Immature natural killer cell (primary cell): ENCODE measurements at regions not wholly inside any gene's neighbourhood (a gene's known extent, or its start where the extent isn't known, plus 50 kb on each side); places are given as distances from the start of the nearest gene placed in this dataset.

Experiments used
- DNase-seq, 3 donors: peaks; one replicate each; pipeline ENCODE4 v3.0.0; 2022; ENCODE audit warnings: mixed read lengths in 1 of 3
- H3K27ac Mint-ChIP-seq, 6 donors: one replicate each; pipeline ENCODE4 v1.8.0; 2020; ENCODE audit warnings: mixed read lengths in 6 of 6, mild to moderate bottlenecking in 5 of 6, inconsistent platforms in 4 of 6, moderate library complexity in 3 of 6
- H3K27me3 Mint-ChIP-seq, 3 donors: one replicate each; pipeline ENCODE4 v1.8.0; 2020 to 2021; ENCODE audit warnings: low read depth in 3 of 3, mild to moderate bottlenecking in 3 of 3, mixed read lengths in 3 of 3, moderate library complexity in 3 of 3, inconsistent platforms in 1 of 3
- H3K36me3 Mint-ChIP-seq, 3 donors: one replicate each; pipeline ENCODE4 v1.8.0; 2020; ENCODE audit warnings: mixed read lengths in 3 of 3, inconsistent platforms in 2 of 3, mild to moderate bottlenecking in 2 of 3
- H3K4me1 Mint-ChIP-seq, 2 donors: one replicate each; pipeline ENCODE4 v1.8.0; 2020; ENCODE audit warnings: inconsistent platforms in 2 of 2, mild to moderate bottlenecking in 2 of 2, mixed read lengths in 2 of 2, moderate library complexity in 1 of 2
- H3K4me3 Mint-ChIP-seq, 5 donors: one replicate each; pipeline ENCODE4 v1.8.0; 2020; ENCODE audit warnings: mild to moderate bottlenecking in 5 of 5, mixed read lengths in 5 of 5, inconsistent platforms in 3 of 5, moderate library complexity in 3 of 5
- H3K9me3 Mint-ChIP-seq, 6 donors: one replicate each; pipeline ENCODE4 v1.8.0; 2020; ENCODE audit warnings: mild to moderate bottlenecking in 6 of 6, mixed read lengths in 6 of 6, inconsistent platforms in 4 of 6, moderate library complexity in 3 of 6

- Mint-ChIP-seq H3K4me1 (no peaks in the 10 kb centered on the region), H3K27me3 (peaks cover 0 to 9% (median 2%) of the 10 kb centered on the region in 3 donors), H3K9me3 (peaks cover 0 to 11% (median 0%) of the 10 kb centered on the region in 6 donors), H3K36me3 (no peaks in the 10 kb centered on the region), H3K4me3 (no peak overlapping the region), H3K27ac (no peak overlapping the region)
- no peak for DNase-seq
Measured at GRCh38 chr5:68919988-68920490, 173.8 kb upstream of the SLC30A5 start.

- Mint-ChIP-seq H3K27me3 (peaks cover 0 to 9% (median 2%) of the 10 kb centered on the region in 3 donors), H3K27ac (no peak overlapping the region), H3K4me3 (no peak overlapping the region), H3K4me1 (no peaks in the 10 kb centered on the region), H3K9me3 (peaks cover 0 to 11% (median 0%) of the 10 kb centered on the region in 6 donors), H3K36me3 (no peaks in the 10 kb centered on the region)
- DNase-seq: no peak
Measured at GRCh38 chr5:68920888-68921287, 172.9 kb upstream of the SLC30A5 start.

GRCh38 chr5:68922172-68922987, 171.4 kb upstream of the SLC30A5 start:
- no peaks in the 10 kb centered on the region for H3K36me3 Mint-ChIP-seq
- no peak overlapping the region for H3K4me3 Mint-ChIP-seq
- H3K9me3 Mint-ChIP-seq: peaks cover 0 to 9% (median 0%) of the 10 kb centered on the region in 6 donors
- peaks cover 0 to 4% (median 2%) of the 10 kb centered on the region in 3 donors for H3K27me3 Mint-ChIP-seq
- no peak for DNase-seq
- H3K27ac Mint-ChIP-seq: no peak overlapping the region
- no peaks in the 10 kb centered on the region for H3K4me1 Mint-ChIP-seq

GRCh38 chr5:68924481-68925145, 169.2 kb upstream of the SLC30A5 start:
- DNase-seq: no peak
- no peaks in the 10 kb centered on the region for H3K36me3 Mint-ChIP-seq
- no peaks in the 10 kb centered on the region for H3K4me1 Mint-ChIP-seq
- H3K9me3 Mint-ChIP-seq: peaks cover 0 to 11% (median 0%) of the 10 kb centered on the region in 6 donors
- H3K27ac Mint-ChIP-seq: no peak overlapping the region
- peaks cover 0 to 6% (median 2%) of the 10 kb centered on the region in 3 donors for H3K27me3 Mint-ChIP-seq
- no peak overlapping the region for H3K4me3 Mint-ChIP-seq

GRCh38 chr5:68928617-68929302, 165.1 kb upstream of the SLC30A5 start:
- Mint-ChIP-seq H3K9me3 (peaks cover 0 to 14% (median 2%) of the 10 kb centered on the region in 6 donors), H3K27ac (no peak overlapping the region)

GRCh38 chr5:68930139-68930538, 163.7 kb upstream of the SLC30A5 start:
- peaks cover 0 to 7% (median 3%) of the 10 kb centered on the region in 3 donors for H3K27me3 Mint-ChIP-seq
- no peak overlapping the region for H3K4me3 Mint-ChIP-seq
- peaks cover 0 to 14% (median 2%) of the 10 kb centered on the region in 6 donors for H3K9me3 Mint-ChIP-seq
- no peak overlapping the region for H3K27ac Mint-ChIP-seq
- no peak for DNase-seq
- H3K4me1 Mint-ChIP-seq: no peaks in the 10 kb centered on the region
- H3K36me3 Mint-ChIP-seq: no peaks in the 10 kb centered on the region

More at GRCh38 chr5:68928617-68929302, 165.1 kb upstream of the SLC30A5 start:
- Mint-ChIP-seq H3K4me1 (no peaks in the 10 kb centered on the region), H3K27me3 (peaks cover 2 to 7% (median 3%) of the 10 kb centered on the region in 3 donors), H3K4me3 (no peak overlapping the region), H3K36me3 (no peaks in the 10 kb centered on the region)
- DNase-seq: no peak

GRCh38 chr5:68932830-68933434, 160.9 kb upstream of the SLC30A5 start:
- Mint-ChIP-seq H3K9me3 (peaks cover 0 to 14% (median 2%) of the 10 kb centered on the region in 6 donors), H3K27ac (no peak overlapping the region), H3K4me3 (no peak overlapping the region), H3K4me1 (no peaks in the 10 kb centered on the region), H3K36me3 (no peaks in the 10 kb centered on the region), H3K27me3 (peaks cover 0 to 7% (median 2%) of the 10 kb centered on the region in 3 donors)
- DNase-seq: no peak

GRCh38 chr5:68942169-68942568, 151.6 kb upstream of the SLC30A5 start:
- H3K4me1 Mint-ChIP-seq: no peaks in the 10 kb centered on the region
- H3K4me3 Mint-ChIP-seq: no peak overlapping the region
- H3K27me3 Mint-ChIP-seq: peaks cover under 1 to 7% (median 2%) of the 10 kb centered on the region in 3 donors
- peaks cover 0 to 4% (median under 1%) of the 10 kb centered on the region in 6 donors for H3K9me3 Mint-ChIP-seq
- DNase-seq: no peak
- H3K27ac Mint-ChIP-seq: no peak overlapping the region
- H3K36me3 Mint-ChIP-seq: no peaks in the 10 kb centered on the region

GRCh38 chr5:68946728-68947127, 147.1 kb upstream of the SLC30A5 start:
- Mint-ChIP-seq H3K4me1 (no peaks in the 10 kb centered on the region), H3K4me3 (no peak overlapping the region), H3K27me3 (peaks cover 0 to 4% (median 3%) of the 10 kb centered on the region in 3 donors), H3K9me3 (peaks cover 0 to 2% (median 0%) of the 10 kb centered on the region in 6 donors), H3K27ac (no peak overlapping the region), H3K36me3 (no peaks in the 10 kb centered on the region)
- no peak for DNase-seq

- Mint-ChIP-seq H3K36me3 (no peaks in the 10 kb centered on the region), H3K27me3 (peaks cover 0 to 3% (median 1%) of the 10 kb centered on the region in 3 donors), H3K4me1 (no peaks in the 10 kb centered on the region), H3K9me3 (peaks cover 0 to 2% (median 0%) of the 10 kb centered on the region in 6 donors), H3K27ac (no peak overlapping the region), H3K4me3 (no peak overlapping the region)
- no peak for DNase-seq
Measured at GRCh38 chr5:68947986-68948385, 145.8 kb upstream of the SLC30A5 start.

- peaks cover 0 to 2% (median 0%) of the 10 kb centered on the region in 6 donors for H3K9me3 Mint-ChIP-seq
- H3K4me3 Mint-ChIP-seq: no peak overlapping the region
- peaks cover 1 to 3% (median 2%) of the 10 kb centered on the region in 3 donors for H3K27me3 Mint-ChIP-seq
- H3K27ac Mint-ChIP-seq: no peak overlapping the region
- no peak for DNase-seq
- H3K4me1 Mint-ChIP-seq: no peaks in the 10 kb centered on the region
- no peaks in the 10 kb centered on the region for H3K36me3 Mint-ChIP-seq
Measured at GRCh38 chr5:68949256-68949655, 144.6 kb upstream of the SLC30A5 start.

- Mint-ChIP-seq H3K4me1 (no peaks in the 10 kb centered on the region), H3K27ac (no peak overlapping the region), H3K36me3 (no peaks in the 10 kb centered on the region), H3K9me3 (peaks cover 0 to 2% (median 0%) of the 10 kb centered on the region in 6 donors), H3K27me3 (peaks cover 1 to 3% (median 2%) of the 10 kb centered on the region in 3 donors), H3K4me3 (no peak overlapping the region)
- DNase-seq: no peak
Measured at GRCh38 chr5:68949711-68950110, 144.1 kb upstream of the SLC30A5 start.

GRCh38 chr5:68950125-68950524, 143.7 kb upstream of the SLC30A5 start:
- no peaks in the 10 kb centered on the region for H3K4me1 Mint-ChIP-seq
- DNase-seq: no peak
- no peaks in the 10 kb centered on the region for H3K36me3 Mint-ChIP-seq
- H3K27me3 Mint-ChIP-seq: peaks cover 1 to 3% (median 2%) of the 10 kb centered on the region in 3 donors
- no peak overlapping the region for H3K4me3 Mint-ChIP-seq
- H3K9me3 Mint-ChIP-seq: peaks cover 0 to 2% (median 0%) of the 10 kb centered on the region in 6 donors
- no peak overlapping the region for H3K27ac Mint-ChIP-seq
